Stimulated activated CD4-positive, alpha-beta T cell treated with anti-CD3 and anti-CD28 coated beads, Interleukin-15, amount 100 ng/mL, for 1 hour (primary cell): ENCODE measurements at regions not wholly inside any gene's neighbourhood (a gene's known extent, or its start where the extent isn't known, plus 50 kb on each side); places are given as distances from the start of the nearest gene placed in this dataset.

Experiments
- DNase-seq, 2 donors: peaks; one replicate each; pipeline ENCODE4 v3.0.0-alpha.2; 2020; ENCODE audit warnings: low read depth in 1 of 2, low spot score in 1 of 2

GRCh38 chr5:34583167-34583566 lies 73.0 kb upstream of the RAI14 start:
- DNase-seq: no peak

- DNase-seq: no peak
Measured at GRCh38 chr5:34584165-34584564, 72.0 kb upstream of the RAI14 start.

- no peak for DNase-seq
Measured at GRCh38 chr5:34585601-34586104, 70.5 kb upstream of the RAI14 start.

- no peak for DNase-seq
Measured at GRCh38 chr5:34586117-34586885, 69.8 kb upstream of the RAI14 start.

GRCh38 chr5:34587355-34588241 lies 68.5 kb upstream of the RAI14 start:
- no peak for DNase-seq

- no peak for DNase-seq
Measured at GRCh38 chr5:34589832-34590231, 66.3 kb upstream of the RAI14 start.

- DNase-seq: no peak
Measured at GRCh38 chr5:34591723-34592122, 64.4 kb upstream of the RAI14 start.

GRCh38 chr5:34597034-34598027 lies 58.8 kb upstream of the RAI14 start:
- no peak for DNase-seq

GRCh38 chr5:34598177-34598794 lies 57.8 kb upstream of the RAI14 start:
- no peak for DNase-seq

- DNase-seq: no peak
Measured at GRCh38 chr5:34599471-34600117, 56.5 kb upstream of the RAI14 start.

GRCh38 chr5:34600118-34600493 lies 56.0 kb upstream of the RAI14 start:
- DNase-seq: no peak

- no peak for DNase-seq
Measured at GRCh38 chr5:34603378-34603777, 52.8 kb upstream of the RAI14 start.

- DNase-seq: no peak
Measured at GRCh38 chr5:34604119-34604675, 51.9 kb upstream of the RAI14 start.

GRCh38 chr5:34606101-34606500 lies 50.0 kb upstream of the RAI14 start:
- DNase-seq: no peak
